ENCODE measurements at regions not wholly inside any gene's neighbourhood (a gene's known extent, or its start where the extent isn't known, plus 50 kb on each side); places are given as distances from the start of the nearest gene placed in this dataset.

DNA sequence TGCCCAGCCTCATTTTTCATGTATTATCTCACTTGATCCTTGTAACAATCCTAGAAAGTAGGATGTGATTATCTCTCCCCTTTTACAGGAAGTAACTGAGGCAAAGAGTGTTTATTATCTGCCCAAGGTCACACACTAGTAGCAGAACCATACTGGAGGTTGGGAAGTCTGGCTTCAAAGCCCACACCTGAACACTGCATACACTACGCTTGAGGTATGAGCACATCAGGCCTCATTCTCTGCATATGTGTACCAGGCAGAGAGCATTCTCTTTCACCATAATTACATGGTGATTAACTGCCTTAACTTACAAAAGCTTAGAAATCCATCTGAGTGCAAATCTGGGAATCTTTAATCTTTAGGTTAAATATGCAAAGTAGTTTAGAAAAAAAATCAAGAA, 361.8 kb downstream of the MFSD1 start:
- intact Hi-C loops (cut with DNase I): no loop called here
- no peaks in the 10 kb centered on the region for H3K36me3 ChIP-seq
- ATAC-seq (no peak), DNase-seq (no peak)
- no peaks in the 10 kb centered on the region for H3K27me3 ChIP-seq
- no peak overlapping the region for H3K4me3 ChIP-seq
- no peaks in the 10 kb centered on the region for H3K9me3 ChIP-seq
- TF ChIP-seq, protein P1, sequence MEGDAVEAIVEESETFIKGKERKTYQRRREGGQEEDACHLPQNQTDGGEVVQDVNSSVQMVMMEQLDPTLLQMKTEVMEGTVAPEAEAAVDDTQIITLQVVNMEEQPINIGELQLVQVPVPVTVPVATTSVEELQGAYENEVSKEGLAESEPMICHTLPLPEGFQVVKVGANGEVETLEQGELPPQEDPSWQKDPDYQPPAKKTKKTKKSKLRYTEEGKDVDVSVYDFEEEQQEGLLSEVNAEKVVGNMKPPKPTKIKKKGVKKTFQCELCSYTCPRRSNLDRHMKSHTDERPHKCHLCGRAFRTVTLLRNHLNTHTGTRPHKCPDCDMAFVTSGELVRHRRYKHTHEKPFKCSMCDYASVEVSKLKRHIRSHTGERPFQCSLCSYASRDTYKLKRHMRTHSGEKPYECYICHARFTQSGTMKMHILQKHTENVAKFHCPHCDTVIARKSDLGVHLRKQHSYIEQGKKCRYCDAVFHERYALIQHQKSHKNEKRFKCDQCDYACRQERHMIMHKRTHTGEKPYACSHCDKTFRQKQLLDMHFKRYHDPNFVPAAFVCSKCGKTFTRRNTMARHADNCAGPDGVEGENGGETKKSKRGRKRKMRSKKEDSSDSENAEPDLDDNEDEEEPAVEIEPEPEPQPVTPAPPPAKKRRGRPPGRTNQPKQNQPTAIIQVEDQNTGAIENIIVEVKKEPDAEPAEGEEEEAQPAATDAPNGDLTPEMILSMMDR (IDR thresholded peaks at IDR 0.05): no peak
- no peak for TF ChIP-seq POLR2A (IDR thresholded peaks at IDR 0.05)
- WGBS (ENCODE audit: insufficient coverage, low coverage, low lambda C conversion rate, missing lambda C conversion rate): 100% methylated on average over 1 of the region's 1 CpG
- no peak overlapping the region for H3K27ac ChIP-seq
- H3K4me1 ChIP-seq: peaks cover 0 to 9% (median 3%) of the 10 kb centered on the region in 4 donors

DNA sequence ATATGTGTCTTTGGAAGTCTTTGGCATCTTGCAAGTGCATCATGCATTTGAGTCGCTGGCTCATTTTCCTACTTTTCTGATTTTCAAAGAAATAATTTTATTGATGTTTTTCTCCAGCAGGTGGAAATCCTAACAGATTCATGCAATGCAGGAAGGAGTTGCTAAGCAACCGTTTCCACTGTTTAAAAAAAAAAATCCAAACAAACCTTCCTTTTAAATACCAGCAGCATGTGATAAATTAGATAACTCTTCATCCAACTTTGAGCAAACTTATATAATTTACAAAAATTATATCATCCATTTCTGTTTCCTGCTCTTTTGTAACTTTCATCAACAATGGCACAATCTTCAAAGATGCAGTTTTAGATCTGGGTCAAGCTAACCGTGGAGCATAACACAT, 364.1 kb downstream of the MFSD1 start:
- no peaks in the 10 kb centered on the region for H3K27me3 ChIP-seq
- WGBS (ENCODE audit: insufficient coverage, low coverage, low lambda C conversion rate, missing lambda C conversion rate): 38% methylated on average over 3 of the region's 3 CpGs
- H3K27ac ChIP-seq: no peak overlapping the region
- H3K4me3 ChIP-seq: no peak overlapping the region
- ATAC-seq (no peak), DNase-seq (no peak)
- no peak for TF ChIP-seq POLR2A (IDR thresholded peaks at IDR 0.05)
- TF ChIP-seq, protein P1 (IDR thresholded peaks at IDR 0.05): no peak
- intact Hi-C loops (cut with DNase I): no loop called here
- no peaks in the 10 kb centered on the region for H3K9me3 ChIP-seq
- no peaks in the 10 kb centered on the region for H3K36me3 ChIP-seq
- peaks cover 0 to 9% (median 3%) of the 10 kb centered on the region in 4 donors for H3K4me1 ChIP-seq

DNA sequence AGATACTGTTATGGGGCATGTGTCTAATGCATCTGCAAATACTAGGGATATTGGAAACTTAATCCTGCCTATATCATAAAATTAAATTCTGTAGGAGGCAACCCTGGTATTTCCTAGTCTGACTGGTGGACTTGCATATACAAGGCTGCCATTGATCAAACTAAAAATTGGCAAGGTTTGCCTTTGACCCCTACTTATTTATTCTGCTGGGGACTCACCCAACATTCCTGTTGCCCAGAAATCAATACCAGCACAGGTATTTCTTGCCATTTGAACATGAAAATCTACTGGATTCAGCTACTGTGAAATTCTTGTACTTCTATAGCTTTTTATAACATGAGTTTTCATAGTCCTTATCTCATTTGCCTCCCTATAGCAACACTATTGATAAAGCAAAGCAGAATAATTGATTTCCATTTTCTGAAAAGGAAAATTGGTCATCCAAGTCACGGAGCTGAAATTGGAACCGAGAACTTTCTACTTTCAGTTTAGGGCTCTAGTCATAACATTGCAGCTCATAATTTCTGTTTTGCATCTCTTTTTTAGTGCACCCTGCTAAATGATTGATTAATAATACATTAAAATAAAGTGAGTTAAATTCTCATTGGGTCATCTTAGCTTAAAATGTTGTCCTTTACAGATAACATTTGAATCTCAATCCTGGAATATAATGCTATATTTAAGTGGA, 365.2 kb downstream of the MFSD1 start:
- DNase-seq: no peak
- Histone ChIP-seq H3K9me3 (no peaks in the 10 kb centered on the region), H3K4me3 (peak overlapping the region; percentile 3 to 36 (median 35)), H3K36me3 (no peaks in the 10 kb centered on the region), H3K4me1 (peaks cover 0 to 9% (median 3%) of the 10 kb centered on the region in 4 donors), H3K27ac (peak overlapping the region in 1 of 3 donors; percentile 3), H3K27me3 (no peaks in the 10 kb centered on the region)
- intact Hi-C loops (cut with DNase I): no loop called here
- peak; percentile 67 to 92 (median 77) for ATAC-seq
- TF ChIP-seq, protein P1 (IDR thresholded peaks at IDR 0.05): no peak
- no peak for TF ChIP-seq POLR2A (IDR thresholded peaks at IDR 0.05)
- WGBS (ENCODE audit: insufficient coverage, low coverage, low lambda C conversion rate, missing lambda C conversion rate): 29% methylated on average over 2 of the region's 2 CpGs

DNA sequence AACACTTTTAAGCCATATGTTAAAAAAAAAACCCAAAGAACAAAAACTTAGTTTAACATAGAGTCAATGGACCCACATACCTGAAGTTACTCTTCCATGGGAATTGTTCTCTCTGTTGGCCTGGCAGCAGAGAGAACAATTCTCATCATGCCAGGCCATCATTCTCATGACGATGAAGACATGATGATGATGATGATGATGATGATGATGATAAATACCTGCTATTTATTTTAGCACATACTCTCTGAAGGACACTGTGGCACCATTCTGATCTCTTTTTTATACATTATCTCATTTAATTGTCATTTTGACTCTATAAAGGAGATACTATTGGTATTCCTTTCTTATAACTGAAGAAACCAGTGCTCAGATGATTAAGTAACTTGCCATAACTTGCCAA, 366.9 kb downstream of the MFSD1 start:
- DNase-seq (no peak), ATAC-seq (no peak)
- WGBS (ENCODE audit: insufficient coverage, low coverage, low lambda C conversion rate, missing lambda C conversion rate): 92% methylated on average over 1 of the region's 1 CpG

More for the DNA sequence above, 366.9 kb downstream of the MFSD1 start:
- no peak for TF ChIP-seq POLR2A (IDR thresholded peaks at IDR 0.05)
- TF ChIP-seq, protein P1 (IDR thresholded peaks at IDR 0.05): no peak
- Histone ChIP-seq H3K27ac (no peak overlapping the region), H3K9me3 (no peaks in the 10 kb centered on the region), H3K4me3 (no peak overlapping the region), H3K36me3 (no peaks in the 10 kb centered on the region), H3K4me1 (peaks cover 0 to 9% (median 3%) of the 10 kb centered on the region in 4 donors), H3K27me3 (no peaks in the 10 kb centered on the region)
- intact Hi-C loops (cut with DNase I): no loop called here
